ENCODE measurements at regions not wholly inside any gene's neighbourhood (a gene's known extent, or its start where the extent isn't known, plus 50 kb on each side); places are given as distances from the start of the nearest gene placed in this dataset.

- TF ChIP-seq CTCF (IDR thresholded peaks at IDR 0.05; ENCODE audit: low read depth, low read length), result no peak
- no peak for TF ChIP-seq EZH2phosphoT487 (IDR thresholded peaks at IDR 0.05; ENCODE audit: low read depth)
These were observed 472.3 kb downstream of the HINT1 start for GRCh38 chr5:130692770-130693169.
